K562 (cell line): ENCODE measurements at regions not wholly inside any gene's neighbourhood (a gene's known extent, or its start where the extent isn't known, plus 50 kb on each side); places are given as distances from the start of the nearest gene placed in this dataset.

ENCODE experiments used
- EP300 ChIP-seq: IDR thresholded peaks from 2 replicates; pipeline ENCODE4 v1.6.1; 2012; ENCODE audit warnings: low read length, improper control_type of control experiment
- JUN ChIP-seq, 2 experiments: sonication (generic) in 1 of 2; formaldehyde crosslinking in 1 of 2; IDR thresholded peaks; 2 replicates each; pipeline versions ENCODE4 v1.6.1 to v1.8.0; 2012 to 2022; ENCODE audit warnings: borderline replicate concordance in 2 of 2, mild to moderate bottlenecking in 2 of 2, improper control_type of control experiment in 1 of 2, low read depth in 1 of 2, low read length in 1 of 2, missing genetic modification reagents in 1 of 2
- POLR2AphosphoS5 ChIP-seq: IDR thresholded peaks from 2 replicates; pipeline ENCODE4 v1.6.1; 2011; ENCODE audit warnings: mild to moderate bottlenecking, low read depth, low read length, moderate library complexity; ENCODE audit not compliant: control insufficient read depth, insufficient read depth
- PTBP1 ChIP-seq: fragments of 200-400 bp; formaldehyde crosslinking; IDR thresholded peaks from 2 replicates; pipeline ENCODE4 v1.6.1; 2017; ENCODE audit warnings: low read depth, low read length

DNA sequence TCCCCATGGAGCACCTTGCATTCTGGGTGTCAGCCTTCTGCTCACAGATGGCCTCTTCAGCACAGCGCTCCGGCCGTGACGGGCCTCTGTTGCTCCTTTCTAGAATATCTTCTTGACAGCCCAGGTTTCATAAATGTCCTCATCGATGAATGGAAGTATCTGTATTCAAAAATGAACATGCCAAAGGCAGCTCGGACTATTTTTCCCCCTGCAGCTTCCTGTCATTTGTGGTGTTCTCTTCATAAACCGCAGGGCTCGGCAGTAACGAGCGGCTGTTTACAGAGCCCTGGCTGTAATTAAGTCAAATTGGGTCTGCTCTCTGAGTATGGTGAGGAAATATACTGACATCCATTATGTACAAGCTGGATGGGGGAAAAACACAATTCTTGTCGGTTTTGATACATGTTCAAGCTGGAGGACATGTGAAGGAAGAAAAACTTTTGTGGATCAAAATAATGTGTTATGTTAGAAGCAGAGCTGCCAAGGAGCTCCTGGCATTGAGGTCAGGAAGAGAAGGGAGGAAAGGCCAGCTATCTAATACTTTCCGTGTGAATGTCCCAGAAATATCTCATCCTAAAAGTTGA is 154.1 kb upstream of the CD180 start:
- no peak for TF ChIP-seq POLR2AphosphoS5
- TF ChIP-seq JUN (IDR thresholded peaks at IDR 0.05; ENCODE audit: borderline replicate concordance, low read depth, low read length): no peak
- no peak for TF ChIP-seq JUN (CRISPR knock-in tag; IDR thresholded peaks at IDR 0.05; ENCODE audit: borderline replicate concordance)
- TF ChIP-seq EP300: no peak
- TF ChIP-seq PTBP1: no peak
